GM12865 (cell line): ENCODE measurements at regions not wholly inside any gene's neighbourhood (a gene's known extent, or its start where the extent isn't known, plus 50 kb on each side); places are given as distances from the start of the nearest gene placed in this dataset.

ENCODE experiments used
- DNase-seq: peaks from one replicate; pipeline ENCODE4 v3.0.0; 2010; ENCODE audit warnings: low read depth
- H3K4me3 ChIP-seq: 2 replicates; pipeline ENCODE4 v1.5.1; 2011; ENCODE audit warnings: mild to moderate bottlenecking, low read depth, low read length, control low read depth
- CTCF ChIP-seq: IDR thresholded peaks from 2 replicates; pipeline ENCODE4 v1.5.1; 2011; ENCODE audit warnings: low read length, control low read depth, low read depth, inconsistent platforms; ENCODE audit not compliant: insufficient read depth; ENCODE audit errors: missing control alignments

GRCh38 chr1:222014001-222014400 lies 272.1 kb upstream of the DUSP10 start:
- DNase-seq: no peak
- no peak for TF ChIP-seq CTCF
- no peak overlapping the region for H3K4me3 ChIP-seq

GRCh38 chr1:222012816-222013215 lies 270.9 kb upstream of the DUSP10 start:
- H3K4me3 ChIP-seq: no peak overlapping the region
- no peak for TF ChIP-seq CTCF
- DNase-seq: no peak

GRCh38 chr1:222010306-222010705 lies 268.4 kb upstream of the DUSP10 start:
- no peak for DNase-seq
- TF ChIP-seq CTCF: no peak
- no peak overlapping the region for H3K4me3 ChIP-seq

GRCh38 chr1:222009105-222009730 lies 267.3 kb upstream of the DUSP10 start:
- TF ChIP-seq CTCF: peak; percentile 42
- no peak overlapping the region for H3K4me3 ChIP-seq
- DNase-seq: peak; percentile 43

- H3K4me3 ChIP-seq: no peak overlapping the region
- no peak for DNase-seq
- no peak for TF ChIP-seq CTCF
Measured at GRCh38 chr1:222006715-222007114, 264.8 kb upstream of the DUSP10 start.

GRCh38 chr1:222004784-222005183 lies 262.9 kb upstream of the DUSP10 start:
- no peak for DNase-seq
- no peak overlapping the region for H3K4me3 ChIP-seq
- no peak for TF ChIP-seq CTCF

GRCh38 chr1:222004034-222004433 lies 262.1 kb upstream of the DUSP10 start:
- TF ChIP-seq CTCF: no peak
- no peak overlapping the region for H3K4me3 ChIP-seq
- no peak for DNase-seq
